ENCODE measurements at regions not wholly inside any gene's neighbourhood (a gene's known extent, or its start where the extent isn't known, plus 50 kb on each side); places are given as distances from the start of the nearest gene placed in this dataset.

GRCh38 chr21:16579538-16579937 is 849.8 kb downstream of the USP25 start:
- H3K27ac ChIP-seq (replicated peaks; ENCODE audit: low read length): no peak overlapping the region

GRCh38 chr21:16580661-16581060 is 850.9 kb downstream of the USP25 start:
- H3K18ac ChIP-seq (ENCODE audit: low read length): no peak overlapping the region
- H2AK5ac ChIP-seq (ENCODE audit: low read depth, low read length): no peak overlapping the region
- DNase-seq (ENCODE audit: low spot score): no peak
- no peaks in the 10 kb centered on the region for H3K36me3 ChIP-seq (replicated peaks in 1 of 2; ENCODE audit: control insufficient read depth in 2 of 2, insufficient read depth in 2 of 2, low read length in 2 of 2)
- no peak overlapping the region for H2BK5ac ChIP-seq (ENCODE audit: low read length)
- no peak overlapping the region for H3K4me2 ChIP-seq (ENCODE audit: insufficient read depth, low read length, poor library complexity, severe bottlenecking)
- H4K8ac ChIP-seq (ENCODE audit: low read depth, low read length): no peak overlapping the region
- no peak overlapping the region for H3K14ac ChIP-seq (ENCODE audit: low read length)
- no peak overlapping the region for H2BK15ac ChIP-seq (ENCODE audit: low read length)
- peaks cover 2 to 5% of the 10 kb centered on the region in 2 donors for H3K4me1 ChIP-seq (ENCODE audit: control insufficient read depth in 2 of 2, insufficient read depth in 1 of 2, low read depth in 1 of 2, low read length in 2 of 2)
- H3K23ac ChIP-seq (ENCODE audit: low read depth, low read length, poor library complexity): no peak overlapping the region
- no CpG with 5 or more reads among the region's 2 CpGs for WGBS, 2 donors (ENCODE audit: extremely low coverage in 2 of 2, insufficient read length in 2 of 2, insufficient replicate concordance in 1 of 2)
- H2BK120ac ChIP-seq (ENCODE audit: low read depth, low read length): no peak overlapping the region
- H2BK12ac ChIP-seq (ENCODE audit: low read length): no peak overlapping the region
- H3K4ac ChIP-seq (ENCODE audit: low read length): no peak overlapping the region
- no peaks in the 10 kb centered on the region for H3K79me1 ChIP-seq (ENCODE audit: low read depth, low read length)
- no peak overlapping the region for H3K9ac ChIP-seq (ENCODE audit: low read depth, low read length, poor library complexity)
- no peak overlapping the region for H3K27ac ChIP-seq (replicated peaks; ENCODE audit: low read length)
- H4K91ac ChIP-seq (ENCODE audit: low read depth, low read length, poor library complexity): no peak overlapping the region
- no peak overlapping the region for H3K4me3 ChIP-seq (ENCODE audit: low read length in 2 of 2)
- H2AFZ ChIP-seq (ENCODE audit: low read length): no peak overlapping the region
- no peaks in the 10 kb centered on the region for H3K27me3 ChIP-seq (ENCODE audit: control insufficient read depth in 3 of 3, insufficient read depth in 3 of 3, low read depth in 1 of 3, low read length in 3 of 3)
- no peaks in the 10 kb centered on the region for H3K9me3 ChIP-seq (replicated peaks in 1 of 2; ENCODE audit: control insufficient read depth in 2 of 2, insufficient read depth in 1 of 2, low read depth in 1 of 2, low read length in 2 of 2)

More at GRCh38 chr21:16579538-16579937, 849.8 kb downstream of the USP25 start:
- Histone ChIP-seq H2BK12ac (ENCODE audit: low read length) (no peak overlapping the region), H3K23ac (ENCODE audit: low read depth, low read length, poor library complexity) (no peak overlapping the region), H3K9ac (ENCODE audit: low read depth, low read length, poor library complexity) (no peak overlapping the region), H2AK5ac (ENCODE audit: low read depth, low read length) (no peak overlapping the region), H3K4ac (ENCODE audit: low read length) (no peak overlapping the region), H3K9me3 (replicated peaks in 1 of 2; ENCODE audit: control insufficient read depth in 2 of 2, insufficient read depth in 1 of 2, low read depth in 1 of 2, low read length in 2 of 2) (no peaks in the 10 kb centered on the region), H3K36me3 (replicated peaks in 1 of 2; ENCODE audit: control insufficient read depth in 2 of 2, insufficient read depth in 2 of 2, low read length in 2 of 2) (no peaks in the 10 kb centered on the region), H4K91ac (ENCODE audit: low read depth, low read length, poor library complexity) (no peak overlapping the region), H3K4me3 (ENCODE audit: low read length in 2 of 2) (no peak overlapping the region), H2AFZ (ENCODE audit: low read length) (no peak overlapping the region), H3K4me2 (ENCODE audit: insufficient read depth, low read length, poor library complexity, severe bottlenecking) (no peak overlapping the region), H3K14ac (ENCODE audit: low read length) (no peak overlapping the region), H2BK5ac (ENCODE audit: low read length) (no peak overlapping the region), H3K18ac (ENCODE audit: low read length) (no peak overlapping the region), H3K4me1 (ENCODE audit: control insufficient read depth in 2 of 2, insufficient read depth in 1 of 2, low read depth in 1 of 2, low read length in 2 of 2) (peaks cover 2 to 5% of the 10 kb centered on the region in 2 donors), H2BK120ac (ENCODE audit: low read depth, low read length) (no peak overlapping the region), H4K8ac (ENCODE audit: low read depth, low read length) (no peak overlapping the region), H3K79me1 (ENCODE audit: low read depth, low read length) (no peaks in the 10 kb centered on the region), H2BK15ac (ENCODE audit: low read length) (no peak overlapping the region), H3K27me3 (ENCODE audit: control insufficient read depth in 3 of 3, insufficient read depth in 3 of 3, low read depth in 1 of 3, low read length in 3 of 3) (no peaks in the 10 kb centered on the region)
- DNase-seq (ENCODE audit: low spot score): no peak
- no CpG with 5 or more reads among the region's 3 CpGs for WGBS, 2 donors (ENCODE audit: extremely low coverage in 2 of 2, insufficient read length in 2 of 2, insufficient replicate concordance in 1 of 2)

- Histone ChIP-seq H3K4me2 (ENCODE audit: insufficient read depth, low read length, poor library complexity, severe bottlenecking) (no peak overlapping the region), H3K27ac (replicated peaks; ENCODE audit: low read length) (no peak overlapping the region), H3K18ac (ENCODE audit: low read length) (no peak overlapping the region), H3K9ac (ENCODE audit: low read depth, low read length, poor library complexity) (no peak overlapping the region), H3K14ac (ENCODE audit: low read length) (no peak overlapping the region), H4K8ac (ENCODE audit: low read depth, low read length) (no peak overlapping the region), H3K9me3 (replicated peaks in 1 of 2; ENCODE audit: control insufficient read depth in 2 of 2, insufficient read depth in 1 of 2, low read depth in 1 of 2, low read length in 2 of 2) (no peaks in the 10 kb centered on the region), H2AFZ (ENCODE audit: low read length) (no peak overlapping the region), H2BK5ac (ENCODE audit: low read length) (no peak overlapping the region), H3K27me3 (ENCODE audit: control insufficient read depth in 3 of 3, insufficient read depth in 3 of 3, low read depth in 1 of 3, low read length in 3 of 3) (no peaks in the 10 kb centered on the region), H3K4me3 (ENCODE audit: low read length in 2 of 2) (no peak overlapping the region), H2BK15ac (ENCODE audit: low read length) (no peak overlapping the region), H4K91ac (ENCODE audit: low read depth, low read length, poor library complexity) (no peak overlapping the region), H2BK12ac (ENCODE audit: low read length) (no peak overlapping the region), H3K23ac (ENCODE audit: low read depth, low read length, poor library complexity) (no peak overlapping the region), H3K4ac (ENCODE audit: low read length) (no peak overlapping the region), H3K4me1 (ENCODE audit: control insufficient read depth in 2 of 2, insufficient read depth in 1 of 2, low read depth in 1 of 2, low read length in 2 of 2) (peaks cover 8 to 20% of the 10 kb centered on the region in 2 donors), H3K36me3 (replicated peaks in 1 of 2; ENCODE audit: control insufficient read depth in 2 of 2, insufficient read depth in 2 of 2, low read length in 2 of 2) (no peaks in the 10 kb centered on the region), H3K79me1 (ENCODE audit: low read depth, low read length) (no peaks in the 10 kb centered on the region), H2AK5ac (ENCODE audit: low read depth, low read length) (no peak overlapping the region), H2BK120ac (ENCODE audit: low read depth, low read length) (no peak overlapping the region)
- no peak for DNase-seq (ENCODE audit: low spot score)
- no CpG with 5 or more reads among the region's 1 CpG for WGBS, 2 donors (ENCODE audit: extremely low coverage in 2 of 2, insufficient read length in 2 of 2, insufficient replicate concordance in 1 of 2)
Observed at GRCh38 chr21:16583556-16583955, 853.8 kb downstream of the USP25 start.

GRCh38 chr21:16584756-16585155 is 855.0 kb downstream of the USP25 start:
- H2BK120ac ChIP-seq (ENCODE audit: low read depth, low read length): no peak overlapping the region
- peaks cover 6 to 19% of the 10 kb centered on the region in 2 donors for H3K4me1 ChIP-seq (ENCODE audit: control insufficient read depth in 2 of 2, insufficient read depth in 1 of 2, low read depth in 1 of 2, low read length in 2 of 2)
- H3K27me3 ChIP-seq (ENCODE audit: control insufficient read depth in 3 of 3, insufficient read depth in 3 of 3, low read depth in 1 of 3, low read length in 3 of 3): no peaks in the 10 kb centered on the region
- no peak overlapping the region for H3K4me3 ChIP-seq (ENCODE audit: low read length in 2 of 2)
- no peak overlapping the region for H2BK12ac ChIP-seq (ENCODE audit: low read length)
- no peak for DNase-seq (ENCODE audit: low spot score)
- no peak overlapping the region for H3K14ac ChIP-seq (ENCODE audit: low read length)
- no peak overlapping the region for H2BK15ac ChIP-seq (ENCODE audit: low read length)
- no peak overlapping the region for H2BK5ac ChIP-seq (ENCODE audit: low read length)
- H3K9me3 ChIP-seq (replicated peaks in 1 of 2; ENCODE audit: control insufficient read depth in 2 of 2, insufficient read depth in 1 of 2, low read depth in 1 of 2, low read length in 2 of 2): no peaks in the 10 kb centered on the region
- H3K4me2 ChIP-seq (ENCODE audit: insufficient read depth, low read length, poor library complexity, severe bottlenecking): no peak overlapping the region
- H4K91ac ChIP-seq (ENCODE audit: low read depth, low read length, poor library complexity): no peak overlapping the region
- no CpG with 5 or more reads among the region's 1 CpG for whole genome bisulfite sequencing, 2 donors (ENCODE audit: extremely low coverage in 2 of 2, insufficient read length in 2 of 2, insufficient replicate concordance in 1 of 2)
- no peak overlapping the region for H4K8ac ChIP-seq (ENCODE audit: low read depth, low read length)
- no peak overlapping the region for H2AK5ac ChIP-seq (ENCODE audit: low read depth, low read length)
- H3K18ac ChIP-seq (ENCODE audit: low read length): no peak overlapping the region
- no peak overlapping the region for H3K9ac ChIP-seq (ENCODE audit: low read depth, low read length, poor library complexity)
- H3K27ac ChIP-seq (replicated peaks; ENCODE audit: low read length): no peak overlapping the region
- no peak overlapping the region for H2AFZ ChIP-seq (ENCODE audit: low read length)
- H3K36me3 ChIP-seq (replicated peaks in 1 of 2; ENCODE audit: control insufficient read depth in 2 of 2, insufficient read depth in 2 of 2, low read length in 2 of 2): no peaks in the 10 kb centered on the region
- no peak overlapping the region for H3K23ac ChIP-seq (ENCODE audit: low read depth, low read length, poor library complexity)
- no peak overlapping the region for H3K4ac ChIP-seq (ENCODE audit: low read length)
- H3K79me1 ChIP-seq (ENCODE audit: low read depth, low read length): no peaks in the 10 kb centered on the region

Measured in neuronal stem cell (in vitro differentiated cells).